Stimulated activated CD8-positive, alpha-beta memory T cell treated with anti-CD3 and anti-CD28 coated beads, Interleukin-2, amount 100 ng/mL, for 48 hours (primary cell): ENCODE measurements at regions not wholly inside any gene's neighbourhood (a gene's known extent, or its start where the extent isn't known, plus 50 kb on each side); places are given as distances from the start of the nearest gene placed in this dataset.
"Not testable (repeated sequence)": the region's sequence is repeated elsewhere in the genome, so short reads cannot be mapped to it uniquely, and the experiment has no call there.

Experiments
- DNase-seq, 2 donors: peaks; one replicate each; pipeline ENCODE4 v3.0.0-alpha.2; 2020; ENCODE audit warnings: low read depth in 2 of 2

DNA sequence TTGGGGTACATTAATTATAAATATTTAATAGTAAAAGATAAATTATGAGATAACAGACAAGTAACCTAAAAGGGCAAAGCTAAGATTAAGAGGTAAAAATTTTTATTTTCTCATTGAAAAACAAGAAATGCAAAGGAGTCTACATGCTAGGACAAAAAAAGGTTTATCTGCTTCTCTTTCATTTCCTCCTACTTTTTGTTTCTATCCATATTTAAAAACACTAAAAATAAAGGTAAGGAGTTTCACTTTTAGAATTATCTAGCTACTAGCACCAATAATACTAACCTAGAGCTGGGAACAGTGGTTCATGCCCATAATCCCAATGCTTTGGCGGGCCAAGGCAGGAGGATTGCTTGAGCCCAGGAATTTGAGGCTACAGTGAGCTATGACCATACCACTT, 1551.7 kb upstream of the SLC39A10 start:
- DNase-seq, result no peak

DNA sequence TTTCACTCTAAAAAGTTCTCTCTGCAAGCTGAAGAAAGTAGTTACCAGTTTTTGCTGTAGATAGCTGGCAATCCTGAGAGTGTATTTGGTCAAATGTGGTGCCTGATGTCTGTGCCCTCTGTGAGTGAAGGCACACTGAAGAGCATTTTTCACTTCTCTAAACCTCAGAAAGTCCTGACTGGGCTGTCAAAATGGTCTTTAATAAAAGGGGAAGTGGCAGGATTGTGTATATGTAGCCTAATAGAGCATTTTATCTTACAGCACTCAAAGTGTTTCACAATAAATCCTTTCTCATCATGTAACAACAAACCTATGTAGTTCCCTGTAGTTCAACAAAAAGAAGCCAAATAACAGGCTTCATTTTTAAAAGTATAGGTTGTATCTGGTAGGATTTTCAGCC, 1552.3 kb upstream of the SLC39A10 start:
- no peak for DNase-seq

DNA sequence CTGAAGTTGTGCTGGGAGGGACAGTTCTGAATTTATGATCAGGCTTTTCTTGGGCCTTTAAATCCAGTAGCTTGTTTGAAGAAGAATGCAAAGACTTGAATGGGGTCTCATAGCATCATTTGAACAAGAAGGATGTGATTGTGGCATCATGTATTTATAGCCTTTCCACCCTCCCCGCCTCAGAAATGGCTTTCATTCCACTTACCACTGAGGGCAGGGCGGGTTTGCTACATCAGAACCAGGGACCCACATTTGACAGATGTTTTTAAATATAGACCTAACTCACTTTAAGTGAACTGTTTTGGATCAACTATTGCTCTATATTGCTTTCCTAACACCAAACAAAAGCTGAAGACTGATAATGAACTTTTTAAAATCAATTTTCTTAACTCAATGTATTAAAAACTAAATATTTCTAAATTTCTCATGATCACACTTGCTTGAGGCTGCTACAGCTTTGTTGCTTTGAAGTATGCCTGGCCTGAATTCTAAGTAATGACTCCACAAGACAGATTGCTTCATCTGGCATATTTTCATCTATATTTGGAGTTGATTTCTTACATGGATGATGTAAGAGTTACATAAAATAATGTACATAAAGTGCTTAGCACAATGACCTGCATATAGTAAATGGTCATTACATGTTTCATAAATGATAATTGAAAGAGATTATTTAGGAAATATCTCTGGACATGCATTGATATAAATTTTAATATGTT, 1552.9 kb upstream of the SLC39A10 start:
- DNase-seq, result no peak

DNA sequence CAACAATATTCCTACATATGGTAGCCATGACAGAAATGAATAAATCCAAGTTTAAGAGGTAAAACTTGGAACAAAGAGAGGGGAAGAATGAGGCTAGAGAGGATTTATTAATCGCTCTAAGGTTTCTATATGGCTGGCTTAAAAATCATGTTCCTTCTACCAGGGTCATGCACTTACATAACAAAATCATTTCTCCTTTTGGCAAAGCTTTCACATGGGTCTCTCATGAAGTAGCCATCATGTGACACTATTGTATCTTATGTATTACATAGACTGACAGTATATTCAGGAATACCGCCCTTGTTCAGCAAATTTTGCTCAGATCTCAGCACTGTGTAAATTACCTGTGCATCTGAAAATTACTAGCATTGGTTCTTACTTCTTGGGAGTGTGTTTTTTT, 1554.5 kb upstream of the SLC39A10 start:
- no peak for DNase-seq

DNA sequence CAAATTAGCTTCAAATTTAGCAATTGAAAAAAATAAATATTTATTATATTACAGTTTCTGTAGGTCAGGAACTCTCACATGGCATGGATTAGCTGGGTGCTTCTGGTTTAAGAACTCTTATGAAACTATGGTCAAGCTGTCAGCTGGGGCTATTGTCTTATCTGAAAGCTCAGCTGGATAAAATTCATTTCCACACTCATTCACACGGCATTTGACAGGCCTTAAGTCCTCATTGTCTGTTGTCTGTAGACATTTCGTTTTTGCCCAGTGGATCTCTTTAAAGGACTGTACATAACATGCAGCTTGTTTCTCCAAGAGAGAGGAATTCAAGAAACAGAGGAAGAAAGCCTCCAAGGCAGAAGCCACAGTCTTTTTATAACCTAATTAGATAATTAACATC, 1556.8 kb upstream of the SLC39A10 start:
- no peak for DNase-seq

DNA sequence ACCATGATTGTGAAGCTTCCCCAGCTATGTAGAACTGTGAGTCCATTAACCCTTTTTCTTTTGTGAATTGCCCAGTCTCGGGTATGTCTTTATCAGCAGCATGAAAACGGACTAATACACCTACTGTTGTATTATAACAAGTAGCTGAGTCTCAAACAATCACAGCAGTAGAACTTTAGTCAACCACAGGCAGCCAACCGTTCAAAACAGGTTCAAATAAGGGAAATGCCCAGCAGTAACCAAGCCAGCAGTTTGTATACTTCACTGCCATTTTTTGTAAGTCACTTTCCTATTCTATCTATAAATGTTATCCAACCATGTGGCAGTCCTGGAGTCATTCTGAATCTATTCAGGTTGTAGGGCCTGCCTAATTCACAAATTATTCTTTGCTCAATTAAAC, 1560.6 kb upstream of the SLC39A10 start:
- no peak for DNase-seq

DNA sequence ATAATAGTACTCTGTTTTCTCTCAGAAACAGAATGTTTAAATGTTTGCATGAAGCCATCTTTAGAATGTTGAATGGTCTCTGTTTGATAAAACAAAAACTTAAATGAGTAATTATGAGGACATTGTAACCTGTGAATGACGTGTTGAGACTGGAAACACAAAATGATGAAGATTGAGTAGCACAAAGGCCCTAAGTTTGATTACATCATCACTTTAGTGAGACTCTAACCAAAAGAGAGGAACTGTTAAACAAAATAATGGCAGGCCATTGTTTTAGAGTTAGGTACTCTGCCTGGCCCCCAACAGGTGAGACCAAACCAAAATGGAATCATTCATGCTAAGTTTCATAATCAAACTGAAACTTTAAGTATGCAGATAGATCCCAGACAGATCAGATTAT, 1561.7 kb upstream of the SLC39A10 start:
- DNase-seq, result no peak

DNA sequence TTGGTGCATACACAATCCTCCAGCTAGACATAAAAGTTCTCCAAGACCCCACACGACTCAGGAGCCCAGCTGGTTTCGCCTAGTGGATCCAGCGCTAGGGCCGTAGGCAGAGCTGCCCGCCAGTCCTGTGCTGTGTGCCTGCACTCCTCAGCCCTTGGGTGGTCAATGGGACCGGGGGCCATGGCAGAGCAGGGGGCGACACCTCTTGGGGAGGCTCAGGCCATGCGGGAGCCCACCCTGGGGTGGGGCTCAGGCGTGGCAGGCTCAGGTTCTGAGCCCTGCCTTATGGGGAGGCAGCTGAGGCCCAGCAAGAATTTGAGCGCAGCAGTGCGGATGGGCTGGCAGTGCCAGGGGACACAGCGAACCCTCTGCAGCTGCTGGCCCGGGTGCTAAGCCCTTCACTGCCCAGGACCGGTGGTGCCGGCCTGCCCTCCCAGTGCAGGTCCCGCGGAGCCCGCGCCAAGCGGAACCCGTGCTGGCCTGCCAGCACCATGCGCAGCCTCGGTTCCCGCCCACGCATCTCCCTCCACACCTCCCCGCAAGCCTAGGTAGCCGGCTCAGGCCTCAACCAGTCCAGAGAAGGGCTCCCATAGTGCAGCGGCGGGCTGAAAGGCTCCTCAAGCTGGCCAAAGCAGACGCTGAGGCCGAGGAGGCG, 1566.6 kb upstream of the SLC39A10 start:
- DNase-seq, result no peak

DNA sequence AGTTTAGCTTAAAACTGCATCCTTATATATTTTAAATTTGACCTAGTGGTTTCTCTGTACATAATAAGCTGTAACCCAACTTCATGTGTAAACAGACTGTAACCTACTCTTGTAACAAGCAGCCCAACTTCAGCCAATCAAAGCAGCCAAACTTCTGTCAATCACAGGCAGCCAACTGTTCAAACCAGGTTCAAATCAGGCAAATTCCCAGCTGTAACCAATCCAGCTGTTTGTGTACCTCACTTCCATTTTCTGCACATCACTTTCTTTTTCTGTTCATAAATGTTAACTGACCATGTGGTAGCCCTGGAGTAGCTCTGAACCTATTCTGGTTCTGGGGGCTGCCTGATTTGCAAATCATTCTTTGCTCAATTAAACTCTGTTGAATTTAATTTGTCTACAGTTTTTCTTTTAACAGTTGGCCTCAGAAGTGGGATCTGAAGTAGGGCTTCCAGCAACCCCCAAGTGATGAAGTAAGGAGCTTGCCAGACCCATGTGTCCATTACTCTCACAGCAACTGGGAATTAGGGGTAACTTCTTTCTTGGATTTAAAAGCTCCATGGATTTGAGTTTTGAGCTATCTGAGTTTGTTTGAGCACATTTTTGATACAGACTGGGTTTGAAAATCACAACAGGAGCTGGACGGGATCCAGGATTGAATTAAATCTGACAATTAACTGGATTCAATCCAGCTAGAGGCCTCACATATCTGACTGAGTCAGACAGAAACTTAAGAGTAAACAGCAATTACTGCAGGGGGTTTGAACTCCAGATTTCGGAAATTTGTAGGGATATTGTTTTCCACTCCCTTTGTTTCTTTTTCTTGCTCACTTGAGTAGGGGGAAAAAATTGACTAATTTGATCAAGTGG, 1569.7 kb upstream of the SLC39A10 start:
- DNase-seq, result no peak

DNA sequence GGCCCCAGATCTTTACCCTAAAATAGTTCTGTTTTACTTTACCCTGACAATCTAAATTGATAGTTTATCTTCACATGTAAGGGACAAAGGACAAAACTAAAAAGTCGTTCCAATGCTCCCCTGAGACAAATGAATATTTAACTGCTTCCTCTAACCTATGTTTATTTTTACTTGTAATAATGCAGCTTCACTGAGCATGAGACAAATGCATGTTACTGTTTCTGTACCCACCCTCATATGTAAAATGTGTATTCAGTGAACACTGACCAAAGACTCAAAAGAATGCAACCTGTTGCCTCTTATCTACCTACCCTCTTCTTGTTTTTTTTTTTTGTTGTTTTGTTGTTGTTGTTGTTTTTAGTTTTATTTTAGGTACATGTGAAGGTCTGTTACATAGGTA, 1570.9 kb upstream of the SLC39A10 start:
- no peak for DNase-seq

DNA sequence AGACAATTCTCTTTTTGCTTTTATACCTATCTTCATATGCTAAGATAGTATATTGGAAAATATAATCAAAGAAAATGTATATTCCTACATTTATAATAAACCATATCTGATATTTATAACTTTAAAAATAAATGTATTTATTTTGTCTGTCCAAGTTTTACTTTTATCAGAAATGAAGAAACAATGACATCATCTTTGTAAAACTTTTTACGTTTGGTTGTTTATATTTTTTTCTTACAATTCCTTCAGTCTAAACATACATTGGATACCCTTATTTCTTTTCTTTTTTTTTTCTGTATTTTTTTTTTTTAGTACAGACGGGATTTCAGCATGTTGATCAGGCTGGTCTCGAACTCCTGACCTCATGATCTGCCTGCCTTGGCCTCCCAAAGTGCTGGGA, 1577.0 kb upstream of the SLC39A10 start:
- no peak for DNase-seq

DNA sequence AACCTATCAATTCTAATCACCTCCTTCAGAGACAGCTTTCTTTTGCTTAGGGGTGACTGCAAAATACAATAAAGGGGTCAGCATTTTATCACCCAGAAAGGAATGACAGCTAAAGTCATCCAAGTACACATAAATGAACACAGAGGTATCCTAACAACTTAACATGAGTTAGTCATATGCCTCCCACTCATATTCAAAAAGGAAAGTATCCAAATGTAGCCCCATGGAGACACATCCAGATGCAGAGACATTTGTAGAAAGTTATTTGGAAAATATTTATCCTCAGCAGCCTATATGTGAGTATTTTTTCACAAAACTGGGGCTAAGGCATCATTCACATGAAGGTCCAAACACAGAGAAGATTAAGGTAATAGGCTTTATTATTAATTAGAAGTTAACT, 1579.7 kb upstream of the SLC39A10 start:
- no peak for DNase-seq

DNA sequence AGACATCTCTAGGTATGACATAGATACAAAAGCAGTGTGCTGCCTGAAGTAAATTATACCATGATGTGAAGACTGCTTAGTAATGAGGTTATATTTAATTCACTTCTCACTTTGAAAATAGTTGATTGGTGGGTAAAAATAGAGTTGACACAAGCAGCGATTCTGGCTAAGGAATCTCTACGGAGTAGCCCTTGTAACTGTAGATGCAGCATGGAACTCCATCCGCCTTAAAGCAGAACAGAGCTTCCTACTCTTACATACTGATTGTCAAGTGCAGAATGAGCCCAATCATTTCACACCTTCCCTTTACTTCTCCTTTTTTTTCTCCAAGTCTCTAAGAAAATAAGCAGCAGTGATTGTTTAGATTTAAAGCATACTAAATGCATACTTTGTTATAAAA, 1594.6 kb upstream of the SLC39A10 start:
- no peak for DNase-seq

DNA sequence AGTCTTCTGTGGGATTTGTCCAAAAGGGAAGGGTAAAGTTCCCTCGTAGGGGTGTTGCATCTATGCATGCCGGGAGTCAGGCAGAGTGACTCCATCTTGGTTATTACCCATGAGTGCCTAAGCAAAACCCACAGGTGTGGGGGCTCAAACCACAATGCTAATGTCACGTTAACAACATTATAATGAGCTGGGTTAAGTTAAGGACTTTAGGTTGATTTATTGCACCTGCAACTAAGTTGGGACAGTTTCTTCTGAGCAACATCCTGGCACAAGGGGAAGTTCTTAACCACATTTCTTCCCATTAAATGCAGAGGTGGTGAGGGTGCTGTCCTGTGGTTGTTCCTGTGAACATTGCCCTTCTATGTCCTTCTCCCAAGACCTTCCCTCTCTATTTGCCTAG, 1596.8 kb upstream of the SLC39A10 start:
- DNase-seq, result no peak

DNA sequence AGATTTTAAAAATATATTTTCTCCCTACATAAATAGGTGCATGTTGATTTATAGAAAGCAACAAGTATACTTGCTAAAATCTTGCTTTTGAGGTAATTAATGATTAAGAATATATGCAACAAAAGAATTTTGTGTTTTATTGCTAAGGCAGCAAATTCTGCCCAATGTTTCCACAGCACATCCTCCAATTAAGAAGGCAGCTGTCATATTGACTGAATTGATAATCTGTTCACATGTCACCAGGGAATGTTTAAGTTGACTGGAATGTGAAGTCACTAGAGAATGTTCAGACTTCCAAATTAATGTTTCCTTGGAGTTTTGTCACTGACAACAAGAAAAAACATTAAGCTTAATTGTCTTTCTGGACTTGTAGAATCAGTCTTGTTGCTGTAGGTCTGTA, 1602.7 kb upstream of the SLC39A10 start:
- no peak for DNase-seq

DNA sequence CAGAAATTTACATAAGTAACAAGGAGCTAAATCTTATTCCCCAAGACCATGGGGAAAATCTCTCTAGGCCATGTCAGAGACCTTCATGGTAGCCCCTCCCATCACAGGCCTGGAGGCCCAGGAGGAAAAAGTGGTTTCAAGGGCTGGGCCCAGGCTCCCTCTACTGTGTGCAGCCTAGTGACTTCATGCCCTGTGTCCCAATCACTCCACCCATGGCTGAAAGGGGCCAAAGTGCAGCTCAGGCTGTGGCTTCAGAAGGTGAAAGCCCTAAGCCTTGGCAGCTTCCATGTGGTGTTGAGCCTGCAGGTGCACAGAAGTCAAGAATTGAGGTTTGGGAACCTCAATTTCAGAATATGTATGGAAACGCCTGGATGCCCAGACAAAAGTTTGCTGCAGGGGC, 1612.7 kb upstream of the SLC39A10 start:
- DNase-seq, result no peak

DNA sequence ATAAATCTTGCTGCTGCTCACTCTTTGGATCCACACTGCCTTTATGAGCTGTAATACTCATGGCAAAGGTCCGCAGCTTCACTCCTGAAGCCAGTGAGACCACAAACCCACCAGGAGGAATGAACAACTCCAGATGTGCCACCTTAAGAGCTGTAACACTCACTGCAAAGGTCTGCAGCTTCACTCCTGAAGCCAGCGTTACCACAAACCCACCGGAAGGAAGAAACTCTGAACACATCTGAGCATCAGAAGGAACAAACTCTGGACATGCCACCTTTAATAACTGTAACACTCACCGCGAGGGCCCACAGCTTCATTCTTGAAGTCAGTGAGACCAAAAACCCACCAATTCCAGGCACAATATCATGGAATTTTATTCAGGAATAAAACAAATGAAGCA, 1635.9 kb upstream of the SLC39A10 start:
- DNase-seq, result not testable (repeated sequence)

DNA sequence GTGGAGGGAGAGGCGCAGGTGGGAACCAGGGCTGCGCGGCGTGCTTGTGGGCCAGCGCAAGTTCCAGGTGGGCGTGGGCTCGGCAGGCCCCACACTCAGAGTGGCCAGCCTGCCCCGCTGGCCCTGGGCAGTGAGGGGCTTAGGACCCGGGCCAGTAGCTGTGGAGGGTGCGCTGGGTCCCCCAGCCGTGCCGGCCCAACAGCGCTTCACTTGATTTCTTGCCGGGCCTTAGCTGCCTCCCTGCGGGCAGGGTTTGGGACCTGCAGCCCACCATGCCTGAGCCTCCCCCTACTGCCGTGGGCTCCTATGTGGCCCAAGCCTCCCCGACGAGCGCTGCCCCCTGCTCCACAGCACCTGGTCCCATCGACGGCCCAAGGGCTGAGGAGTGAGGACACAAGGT, 1636.9 kb upstream of the SLC39A10 start:
- no peak for DNase-seq

DNA sequence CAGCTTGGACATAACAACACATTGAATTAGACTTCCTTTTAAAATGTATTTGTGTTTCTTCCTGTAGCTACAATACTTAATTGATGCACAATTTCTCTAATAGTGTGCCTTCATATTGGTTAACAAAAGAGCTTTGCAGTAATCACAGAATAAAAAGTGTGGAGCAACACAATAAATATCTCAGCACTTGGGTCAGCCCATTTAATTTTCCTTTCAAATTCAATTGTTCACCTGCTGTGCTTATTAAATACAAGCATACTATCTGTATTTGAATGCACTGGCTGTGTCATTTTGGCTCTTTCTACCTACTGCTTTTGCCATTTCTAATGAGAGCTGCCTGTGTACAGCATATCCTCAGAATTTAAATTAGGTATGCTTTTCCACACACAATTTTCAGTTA, 1641.3 kb upstream of the SLC39A10 start:
- no peak for DNase-seq

DNA sequence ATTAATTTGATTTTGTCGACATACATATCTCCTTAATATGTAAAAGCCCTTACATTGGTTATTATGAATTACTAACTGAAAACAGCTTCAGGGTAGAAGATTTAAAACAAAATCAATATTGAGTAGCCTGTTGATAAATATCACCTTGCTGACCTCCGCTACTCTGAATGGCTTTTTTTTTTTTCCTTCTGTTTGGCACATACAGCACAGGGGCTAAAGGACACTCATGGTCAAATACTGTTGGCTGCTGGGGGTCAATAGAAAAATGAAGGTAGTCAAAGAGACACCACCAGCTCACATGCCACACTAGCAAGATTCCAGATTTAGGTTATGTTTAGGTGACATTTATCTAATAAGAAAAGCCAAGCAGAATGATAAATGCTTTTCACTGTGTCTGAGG, 1642.4 kb upstream of the SLC39A10 start:
- no peak for DNase-seq

DNA sequence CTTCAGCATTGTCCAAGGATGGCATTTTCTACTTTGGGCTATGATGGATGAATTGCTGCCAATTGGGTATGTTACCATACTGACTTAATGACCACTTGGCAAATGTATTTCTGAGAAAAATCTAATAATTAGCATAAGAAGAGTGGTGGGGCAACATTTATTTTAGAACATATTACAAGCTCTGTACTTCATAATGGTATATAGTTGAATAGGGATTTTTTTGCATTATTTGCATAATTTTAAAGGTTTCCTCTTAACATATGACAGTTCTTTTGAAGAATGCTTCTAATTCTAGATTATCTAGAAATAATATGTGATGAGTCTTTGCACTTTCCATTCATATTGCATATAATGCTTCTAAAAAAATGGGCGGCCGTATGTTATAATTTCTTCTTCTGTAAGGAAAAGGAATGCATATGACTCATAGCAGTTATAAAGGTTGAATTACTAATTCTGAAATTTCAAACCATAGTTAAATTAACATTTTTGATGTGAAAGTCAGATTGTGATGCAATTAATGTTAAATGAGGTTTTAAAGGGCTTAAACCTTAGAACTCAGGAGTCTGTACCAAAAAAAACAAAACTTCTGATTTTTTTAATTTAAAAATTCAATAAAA, 1652.3 kb upstream of the SLC39A10 start:
- DNase-seq, result no peak

DNA sequence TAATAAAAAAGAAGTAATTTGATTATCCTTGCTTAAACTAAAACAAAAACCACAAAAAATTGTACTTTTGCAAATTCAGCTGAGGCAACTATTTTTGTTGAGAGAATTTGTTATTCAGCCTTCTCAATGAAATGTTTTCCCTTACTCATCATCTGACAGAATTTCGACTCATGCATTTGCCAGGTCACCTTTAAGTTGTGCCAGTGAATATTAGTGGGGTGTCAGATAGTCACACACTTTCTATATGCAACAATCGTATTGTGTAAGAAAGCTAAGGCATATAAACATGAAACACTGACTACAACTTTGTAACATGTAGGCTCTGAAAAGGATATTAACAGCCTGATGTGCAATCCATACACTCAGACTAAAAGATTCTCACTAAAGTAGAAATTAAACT, 1653.1 kb upstream of the SLC39A10 start:
- no peak for DNase-seq
